OCI-LY3 (cell line): ENCODE measurements at regions not wholly inside any gene's neighbourhood (a gene's known extent, or its start where the extent isn't known, plus 50 kb on each side); places are given as distances from the start of the nearest gene placed in this dataset.

Experiments
- H2AFZ ChIP-seq: fragments of 200-600, 300-600 bp; shearing (Covaris generic); 2 replicates; pipeline ENCODE4 v1.6.0; 2014; ENCODE audit warnings: antibody characterized with exemption, low read depth, low read length
- H3K27ac ChIP-seq: fragments of 200-600, 300-600 bp; sonication (generic); 2 replicates; pipeline ENCODE4 v1.5.1; 2014; ENCODE audit warnings: mild to moderate bottlenecking, low read length, moderate library complexity, mixed read lengths
- H3K27me3 ChIP-seq: fragments of 200-600, 300-600 bp; sonication (generic); 2 replicates; pipeline ENCODE4 v1.6.1; 2014; ENCODE audit warnings: low read depth, low read length, mixed read lengths
- H3K36me3 ChIP-seq: fragments of 200-600, 300-600 bp; sonication (generic); replicated peaks from 2 replicates; pipeline ENCODE3; 2014; ENCODE audit warnings: low read depth, low read length, mixed read lengths
- H3K4me1 ChIP-seq: fragments of 300-600, 200-600 bp; sonication (generic); 2 replicates; pipeline ENCODE4 v1.6.1; 2014; ENCODE audit warnings: low read length, mixed read lengths
- H3K4me2 ChIP-seq: fragments of 200-600, 300-600 bp; sonication (generic); 2 replicates; pipeline ENCODE4 v1.6.1; 2014; ENCODE audit warnings: low read length, mixed read lengths
- H3K4me3 ChIP-seq: fragments of 300-600, 200-600 bp; sonication (generic); 2 replicates; pipeline ENCODE4 v1.5.1; 2014; ENCODE audit warnings: antibody characterized with exemption, mild to moderate bottlenecking, low read length, moderate library complexity
- H3K79me2 ChIP-seq: fragments of 300-600, 200-600 bp; shearing (Covaris generic); 2 replicates; pipeline ENCODE4 v1.6.1; 2014; ENCODE audit warnings: mild to moderate bottlenecking, low read length, mixed read lengths
- H3K9ac ChIP-seq: fragments of 300-600, 200-600 bp; shearing (Covaris generic); 2 replicates; pipeline ENCODE4 v1.6.0; 2014; ENCODE audit warnings: mild to moderate bottlenecking, low read length, moderate library complexity
- H3K9me3 ChIP-seq: fragments of 200-600, 300-600 bp; shearing (Covaris generic); 2 replicates; pipeline ENCODE4 v1.6.1; 2014; ENCODE audit warnings: low read length, mixed read lengths; ENCODE audit not compliant: insufficient read depth
- H4K20me1 ChIP-seq: fragments of 200-600, 300-600 bp; sonication (generic); 2 replicates; pipeline ENCODE4 v1.6.1; 2016; ENCODE audit warnings: low read length, mixed read lengths; ENCODE audit not compliant: insufficient read depth
- EZH2phosphoT487 ChIP-seq: fragments of 200-600 bp; shearing (Covaris generic); IDR thresholded peaks from 2 replicates; pipeline ENCODE4 v1.6.1; 2018; ENCODE audit warnings: antibody characterized with exemption, mixed run types, low read depth
- TF ChIP-seq, protein P1 (sequence below): fragments of 200-600, 300-600 bp; sonication (generic); IDR thresholded peaks from 2 replicates; pipeline ENCODE4 v1.5.1; 2014; ENCODE audit warnings: antibody characterized with exemption, low read length, low read depth

DNA sequence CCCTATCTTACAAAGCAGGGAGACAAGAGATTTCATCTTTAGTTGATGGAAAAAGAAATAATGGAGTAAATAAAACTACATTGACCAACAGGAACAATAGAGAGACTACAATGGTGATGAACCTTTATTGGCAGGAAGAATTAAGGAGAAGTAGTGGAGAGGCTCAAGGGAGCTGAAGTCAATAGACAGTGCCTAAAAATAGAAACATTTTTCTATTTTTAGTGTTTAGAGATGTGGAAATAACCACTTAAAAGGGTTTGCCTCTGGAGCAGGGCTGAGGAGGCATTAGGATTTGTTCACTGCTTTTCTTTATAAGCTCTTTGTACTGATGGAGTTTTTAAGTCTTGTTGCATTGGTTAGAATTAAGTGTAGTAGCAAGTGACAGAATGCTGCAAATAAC is 98.4 kb upstream of the ERCC6L2 start:
- no peaks in the 10 kb centered on the region for H3K79me2 ChIP-seq
- H3K9ac ChIP-seq: no peak overlapping the region
- TF ChIP-seq EZH2phosphoT487: no peak
- TF ChIP-seq, protein P1, sequence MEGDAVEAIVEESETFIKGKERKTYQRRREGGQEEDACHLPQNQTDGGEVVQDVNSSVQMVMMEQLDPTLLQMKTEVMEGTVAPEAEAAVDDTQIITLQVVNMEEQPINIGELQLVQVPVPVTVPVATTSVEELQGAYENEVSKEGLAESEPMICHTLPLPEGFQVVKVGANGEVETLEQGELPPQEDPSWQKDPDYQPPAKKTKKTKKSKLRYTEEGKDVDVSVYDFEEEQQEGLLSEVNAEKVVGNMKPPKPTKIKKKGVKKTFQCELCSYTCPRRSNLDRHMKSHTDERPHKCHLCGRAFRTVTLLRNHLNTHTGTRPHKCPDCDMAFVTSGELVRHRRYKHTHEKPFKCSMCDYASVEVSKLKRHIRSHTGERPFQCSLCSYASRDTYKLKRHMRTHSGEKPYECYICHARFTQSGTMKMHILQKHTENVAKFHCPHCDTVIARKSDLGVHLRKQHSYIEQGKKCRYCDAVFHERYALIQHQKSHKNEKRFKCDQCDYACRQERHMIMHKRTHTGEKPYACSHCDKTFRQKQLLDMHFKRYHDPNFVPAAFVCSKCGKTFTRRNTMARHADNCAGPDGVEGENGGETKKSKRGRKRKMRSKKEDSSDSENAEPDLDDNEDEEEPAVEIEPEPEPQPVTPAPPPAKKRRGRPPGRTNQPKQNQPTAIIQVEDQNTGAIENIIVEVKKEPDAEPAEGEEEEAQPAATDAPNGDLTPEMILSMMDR: no peak
- H3K4me2 ChIP-seq: no peak overlapping the region
- H3K27ac ChIP-seq: no peak overlapping the region
- H4K20me1 ChIP-seq: no peaks in the 10 kb centered on the region
- no peak overlapping the region for H2AFZ ChIP-seq
- no peaks in the 10 kb centered on the region for H3K9me3 ChIP-seq
- H3K4me3 ChIP-seq: no peak overlapping the region
- no peaks in the 10 kb centered on the region for H3K27me3 ChIP-seq
- H3K36me3 ChIP-seq: no peaks in the 10 kb centered on the region
- H3K4me1 ChIP-seq: no peaks in the 10 kb centered on the region

DNA sequence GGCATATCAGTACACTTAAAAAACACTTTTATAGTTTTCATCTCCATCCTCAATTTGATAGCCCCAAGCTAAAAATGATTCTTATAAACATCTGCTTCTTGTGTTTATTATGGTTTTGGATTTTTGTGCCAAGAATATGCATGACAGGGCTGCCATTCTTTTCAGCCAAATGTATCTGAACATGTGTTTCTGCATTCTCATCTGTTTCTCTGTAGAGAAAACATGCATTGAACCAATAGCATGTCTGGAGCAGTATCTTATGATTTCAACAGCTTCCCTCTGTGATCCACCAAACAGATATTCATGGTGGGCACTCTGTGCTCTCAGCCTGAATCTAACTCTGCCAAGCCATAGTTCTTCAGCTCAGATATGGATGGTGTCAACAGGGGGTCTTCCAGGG is 99.3 kb upstream of the ERCC6L2 start:
- Histone ChIP-seq H3K9me3 (no peaks in the 10 kb centered on the region), H3K27ac (no peak overlapping the region), H3K4me3 (no peak overlapping the region), H3K4me1 (no peaks in the 10 kb centered on the region), H3K36me3 (no peaks in the 10 kb centered on the region), H2AFZ (no peak overlapping the region), H3K79me2 (no peaks in the 10 kb centered on the region), H3K4me2 (no peak overlapping the region), H4K20me1 (no peaks in the 10 kb centered on the region), H3K27me3 (no peaks in the 10 kb centered on the region), H3K9ac (no peak overlapping the region)
- no peak for TF ChIP-seq EZH2phosphoT487
- TF ChIP-seq, protein P1: no peak

DNA sequence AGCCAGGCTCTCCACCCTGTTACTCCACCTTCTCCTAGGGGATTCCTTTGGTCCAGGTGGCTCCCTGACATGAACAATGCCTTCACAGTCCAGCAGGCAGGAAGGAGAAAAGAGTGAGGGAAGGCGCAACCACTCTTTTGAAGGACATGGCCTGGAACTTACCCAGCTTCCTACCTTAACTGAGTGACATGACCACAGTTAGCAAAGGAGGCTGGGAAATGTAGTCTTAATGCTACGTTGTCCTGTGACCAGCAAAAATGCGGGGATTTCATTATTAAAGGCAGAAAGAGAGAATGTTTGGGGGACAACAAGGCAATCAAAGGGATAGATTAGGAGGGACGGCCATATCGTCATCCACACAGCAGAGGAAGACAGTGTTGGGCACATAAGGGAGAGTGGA is 100.3 kb upstream of the ERCC6L2 start:
- Histone ChIP-seq H3K4me2 (no peak overlapping the region), H3K79me2 (no peaks in the 10 kb centered on the region), H3K9me3 (no peaks in the 10 kb centered on the region), H3K4me1 (no peaks in the 10 kb centered on the region), H2AFZ (no peak overlapping the region), H3K4me3 (no peak overlapping the region), H3K27ac (no peak overlapping the region), H3K27me3 (no peaks in the 10 kb centered on the region), H3K36me3 (no peaks in the 10 kb centered on the region), H4K20me1 (no peaks in the 10 kb centered on the region), H3K9ac (no peak overlapping the region)
- no peak for TF ChIP-seq EZH2phosphoT487
- TF ChIP-seq, protein P1: no peak

DNA sequence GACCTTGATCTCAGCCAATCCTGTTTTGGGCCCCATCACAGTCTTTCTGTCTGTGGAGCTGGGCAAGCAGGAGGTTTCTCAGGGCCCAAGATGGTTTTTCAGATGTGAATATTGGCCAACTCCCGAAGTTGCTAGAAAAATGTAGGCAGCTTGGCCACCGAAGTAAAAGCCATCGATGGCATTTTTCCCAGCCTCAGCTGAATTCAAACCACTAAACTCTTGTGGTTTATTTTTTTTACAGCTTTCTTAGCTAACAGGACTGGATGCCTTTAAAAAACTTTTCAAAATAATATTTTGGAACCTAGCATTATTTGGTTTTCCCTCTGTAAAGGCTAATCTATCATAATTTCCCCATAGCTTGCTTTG is 102.5 kb upstream of the ERCC6L2 start:
- Histone ChIP-seq H4K20me1 (no peaks in the 10 kb centered on the region), H3K27ac (no peak overlapping the region), H3K4me1 (no peaks in the 10 kb centered on the region), H3K4me2 (no peak overlapping the region), H2AFZ (no peak overlapping the region), H3K27me3 (no peaks in the 10 kb centered on the region), H3K36me3 (no peaks in the 10 kb centered on the region), H3K4me3 (no peak overlapping the region), H3K9me3 (no peaks in the 10 kb centered on the region), H3K9ac (no peak overlapping the region), H3K79me2 (no peaks in the 10 kb centered on the region)
- no peak for TF ChIP-seq EZH2phosphoT487
- TF ChIP-seq, protein P1: no peak
